ENCODE measurements at regions not wholly inside any gene's neighbourhood (a gene's known extent, or its start where the extent isn't known, plus 50 kb on each side); places are given as distances from the start of the nearest gene placed in this dataset.

DNA sequence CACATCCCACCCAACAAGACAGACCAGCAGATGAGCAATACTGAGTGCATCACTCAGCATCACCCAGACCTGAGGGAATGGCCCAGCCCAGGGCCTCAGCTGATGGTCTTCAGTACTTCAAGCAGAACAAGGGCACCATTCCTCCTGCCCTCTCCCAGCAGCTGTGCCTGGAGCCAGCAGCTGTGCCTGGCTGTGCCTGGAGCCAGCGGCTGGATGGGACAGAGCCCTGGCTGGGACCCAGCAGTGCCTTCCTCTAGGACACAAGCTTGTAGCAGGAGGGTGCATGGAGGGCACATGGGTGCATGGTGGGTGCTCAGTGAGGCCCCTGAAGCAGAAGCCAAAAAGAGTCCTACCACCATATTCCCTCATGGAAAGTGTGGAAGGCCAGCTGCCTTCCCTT, 583.8 kb downstream of the NPHP4 start:
- TF ChIP-seq, protein P1, sequence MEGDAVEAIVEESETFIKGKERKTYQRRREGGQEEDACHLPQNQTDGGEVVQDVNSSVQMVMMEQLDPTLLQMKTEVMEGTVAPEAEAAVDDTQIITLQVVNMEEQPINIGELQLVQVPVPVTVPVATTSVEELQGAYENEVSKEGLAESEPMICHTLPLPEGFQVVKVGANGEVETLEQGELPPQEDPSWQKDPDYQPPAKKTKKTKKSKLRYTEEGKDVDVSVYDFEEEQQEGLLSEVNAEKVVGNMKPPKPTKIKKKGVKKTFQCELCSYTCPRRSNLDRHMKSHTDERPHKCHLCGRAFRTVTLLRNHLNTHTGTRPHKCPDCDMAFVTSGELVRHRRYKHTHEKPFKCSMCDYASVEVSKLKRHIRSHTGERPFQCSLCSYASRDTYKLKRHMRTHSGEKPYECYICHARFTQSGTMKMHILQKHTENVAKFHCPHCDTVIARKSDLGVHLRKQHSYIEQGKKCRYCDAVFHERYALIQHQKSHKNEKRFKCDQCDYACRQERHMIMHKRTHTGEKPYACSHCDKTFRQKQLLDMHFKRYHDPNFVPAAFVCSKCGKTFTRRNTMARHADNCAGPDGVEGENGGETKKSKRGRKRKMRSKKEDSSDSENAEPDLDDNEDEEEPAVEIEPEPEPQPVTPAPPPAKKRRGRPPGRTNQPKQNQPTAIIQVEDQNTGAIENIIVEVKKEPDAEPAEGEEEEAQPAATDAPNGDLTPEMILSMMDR (IDR thresholded peaks at IDR 0.05), result no peak
- no peak for TF ChIP-seq POLR2A (IDR thresholded peaks at IDR 0.05)

Measured in right lobe of liver (tissue), 4 donors.